ENCODE measurements at regions not wholly inside any gene's neighbourhood (a gene's known extent, or its start where the extent isn't known, plus 50 kb on each side); places are given as distances from the start of the nearest gene placed in this dataset.

DNA sequence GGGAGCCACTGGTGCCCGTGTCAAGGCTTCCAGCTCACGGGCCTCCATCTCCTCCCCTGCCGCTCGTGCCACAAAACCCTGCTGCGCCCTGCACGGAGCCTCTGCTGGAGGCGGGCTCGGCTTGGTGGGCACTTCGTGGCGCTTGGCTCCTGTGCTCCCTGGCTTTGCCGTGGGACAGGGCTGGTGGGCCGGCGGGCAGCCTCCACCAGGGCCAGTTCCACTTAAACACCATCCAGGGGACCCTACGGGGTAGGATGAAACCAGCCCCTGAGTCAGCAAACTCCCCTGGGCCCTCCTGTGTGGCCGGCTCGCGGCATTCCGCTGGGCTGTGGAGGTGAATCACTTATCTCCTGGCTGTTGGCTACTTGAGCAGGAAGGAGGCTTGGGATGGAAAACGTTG lies 1304.6 kb downstream of the BRD1 start:
- TF ChIP-seq CTCF (IDR thresholded peaks at IDR 0.05; ENCODE audit: low read length) = no peak
- no peak for TF ChIP-seq EZH2 (optimal IDR thresholded peaks at IDR 0.05; ENCODE audit: low read depth, low read length)

All from MM.1S (cell line).